Bone marrow (tissue), 2 donors: ENCODE measurements at regions not wholly inside any gene's neighbourhood (a gene's known extent, or its start where the extent isn't known, plus 50 kb on each side); places are given as distances from the start of the nearest gene placed in this dataset.
A peak's percentile ranks its signal among the peaks of the same experiment; 100 is the strongest.
"Not testable (repeated sequence)": the region's sequence is repeated elsewhere in the genome, so short reads cannot be mapped to it uniquely, and the experiment has no call there.

Experiments used
- DNase-seq, 2 donors: peaks; one replicate each; lab custom pipeline; 2025; lab: John Stamatoyannopoulos, UW

DNA sequence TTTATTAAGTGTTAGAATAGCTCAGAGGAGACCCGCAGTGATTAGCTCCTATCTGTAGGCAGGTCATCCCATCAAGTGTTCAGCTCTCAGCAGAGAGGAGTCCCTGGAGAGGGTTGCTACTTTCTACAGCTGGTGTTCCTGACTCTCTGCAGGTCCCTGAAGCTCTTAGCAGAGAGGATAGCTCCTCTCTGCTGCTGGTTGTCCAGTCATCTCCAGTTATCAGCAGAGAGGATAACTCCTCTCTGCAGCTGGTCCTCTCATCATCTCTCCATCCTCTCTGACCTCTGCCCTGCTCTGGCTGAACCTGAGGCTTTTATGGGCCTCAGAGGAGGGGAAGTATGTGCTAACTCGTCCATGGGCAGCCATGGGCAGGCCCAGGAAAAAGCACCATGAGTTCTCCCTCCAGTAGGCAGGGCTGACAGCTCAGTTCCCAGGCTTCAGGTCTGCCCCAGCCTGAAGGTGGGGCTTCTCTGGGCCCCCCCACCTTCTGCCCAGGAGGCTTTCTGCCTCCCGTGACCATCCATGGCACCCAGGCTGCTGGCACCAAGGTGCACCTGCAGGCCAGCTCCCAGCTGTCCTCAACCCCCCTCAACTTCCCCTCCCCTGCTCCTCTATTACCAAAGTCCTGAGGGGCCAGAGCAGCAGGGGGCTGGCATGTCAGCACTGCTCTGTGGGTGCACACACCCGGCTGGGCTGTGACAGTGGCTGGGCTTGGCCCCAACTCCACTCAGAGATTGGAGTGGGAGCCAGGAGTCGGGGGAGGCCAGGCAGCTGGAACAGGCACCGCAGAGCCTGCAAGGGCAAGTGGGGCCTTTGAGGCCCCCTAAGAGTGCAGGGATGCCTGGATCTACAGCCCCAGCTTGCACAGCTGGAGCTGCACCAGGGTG, 98.9 kb upstream of the FRMD4B start:
- DNase-seq, result no peak

DNA sequence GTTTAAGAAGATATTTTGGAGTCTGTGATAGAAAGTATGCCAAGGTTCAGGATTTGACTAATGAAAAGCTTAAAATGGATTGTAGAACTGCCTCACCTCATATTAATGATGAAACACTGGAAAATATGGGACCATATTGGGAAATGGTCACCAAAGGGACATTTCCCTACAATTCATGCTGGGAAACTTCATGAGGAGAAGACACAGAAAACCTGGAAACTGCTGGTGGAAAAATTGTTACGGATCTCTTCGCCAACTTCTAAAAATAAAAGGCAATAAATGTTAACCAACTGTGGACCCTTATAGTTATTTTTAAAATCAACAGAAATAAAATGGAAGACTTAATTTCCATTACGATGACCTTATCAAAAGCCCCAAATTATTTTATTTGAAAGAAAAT, 97.6 kb upstream of the FRMD4B start:
- DNase-seq, result no peak

DNA sequence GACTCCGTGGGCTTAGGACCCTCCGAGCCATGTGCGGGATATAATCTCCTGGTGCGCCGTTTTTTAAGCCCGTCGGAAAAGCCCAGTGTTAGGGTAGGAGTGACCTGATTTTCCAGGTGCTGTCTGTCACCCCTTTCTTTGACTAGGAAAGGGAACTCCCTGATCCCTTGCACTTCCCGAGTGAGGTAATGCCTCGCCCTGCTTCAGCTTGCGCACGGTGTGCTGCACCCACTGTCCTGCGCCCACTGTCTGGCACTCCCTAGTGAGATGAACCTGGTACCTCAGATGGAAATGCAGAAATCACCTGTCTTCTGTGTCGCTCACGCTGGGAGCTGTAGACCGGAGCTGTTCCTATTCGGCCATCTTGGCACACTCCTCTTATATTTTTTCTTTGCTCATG, 95.1 kb upstream of the FRMD4B start:
- DNase-seq, result not testable (repeated sequence)

DNA sequence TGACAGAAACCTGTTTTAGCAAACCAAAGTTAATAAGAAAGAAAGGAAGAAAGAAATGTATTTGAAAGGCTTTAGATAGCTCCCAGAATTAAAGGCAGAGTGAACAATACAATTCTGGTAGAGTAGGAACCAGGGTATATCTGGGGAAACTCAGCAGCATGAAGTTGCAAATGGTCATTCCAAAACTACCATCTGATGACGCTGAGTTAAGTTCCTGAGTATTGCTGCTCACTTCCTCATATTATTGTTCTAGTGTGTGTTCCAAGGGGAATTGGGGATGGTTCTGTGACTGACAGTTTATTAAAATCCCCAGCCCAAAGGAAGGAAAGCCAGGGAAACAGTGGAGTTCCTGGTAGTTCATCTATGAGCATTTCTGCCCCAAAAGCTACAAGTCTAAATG, 88.3 kb upstream of the FRMD4B start:
- no peak for DNase-seq

DNA sequence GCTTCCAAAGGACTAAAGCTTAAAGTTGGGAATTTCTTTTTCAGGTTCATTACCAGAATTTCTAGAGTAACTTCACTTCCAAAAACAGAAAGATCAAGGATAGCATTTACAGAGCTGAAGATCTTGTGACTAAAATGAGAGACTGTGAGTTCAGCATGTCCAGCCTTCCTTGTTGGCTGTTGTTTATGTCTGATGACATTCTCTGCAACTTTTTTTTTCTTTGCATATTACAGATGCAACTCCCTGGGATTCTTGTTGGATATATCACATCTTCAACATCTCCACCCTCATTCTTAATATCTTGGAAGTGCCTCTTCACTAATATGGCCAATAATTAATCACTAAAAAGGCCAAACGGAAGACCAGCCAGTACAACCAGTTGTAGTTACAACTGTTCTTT, 86.2 kb upstream of the FRMD4B start:
- no peak for DNase-seq

DNA sequence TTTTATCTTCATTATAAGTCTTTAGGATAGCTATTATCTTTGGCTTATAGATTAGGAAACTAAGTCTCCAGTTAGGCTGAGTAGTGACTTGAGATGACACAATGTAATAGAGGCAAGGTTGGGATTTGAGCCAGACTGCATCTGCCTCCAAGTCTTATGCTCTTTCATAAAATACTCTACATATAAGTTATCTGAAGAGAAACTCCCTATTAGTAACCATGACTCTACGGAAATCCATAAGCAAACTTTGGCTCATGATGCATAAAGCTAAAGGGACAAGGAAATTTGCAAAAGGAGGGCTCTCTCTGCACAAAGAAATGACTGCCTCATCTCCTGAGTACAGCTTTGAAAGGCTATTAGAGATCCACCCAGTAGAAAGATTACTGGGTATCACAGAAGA, 77.6 kb upstream of the FRMD4B start:
- DNase-seq, result no peak

DNA sequence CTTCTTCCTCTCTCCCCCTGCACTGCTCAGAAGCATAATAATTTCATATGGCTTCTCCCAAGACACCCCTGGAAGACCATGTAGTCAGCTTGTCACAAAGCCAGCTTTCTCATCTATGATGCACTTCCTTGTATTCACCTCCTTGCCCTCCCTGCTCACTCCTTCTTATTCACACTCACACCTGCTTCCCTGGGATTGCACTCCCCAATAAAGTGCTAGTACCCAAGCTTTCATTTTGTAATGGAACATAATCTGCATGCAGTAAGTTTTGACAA, 76.9 kb upstream of the FRMD4B start:
- no peak for DNase-seq

DNA sequence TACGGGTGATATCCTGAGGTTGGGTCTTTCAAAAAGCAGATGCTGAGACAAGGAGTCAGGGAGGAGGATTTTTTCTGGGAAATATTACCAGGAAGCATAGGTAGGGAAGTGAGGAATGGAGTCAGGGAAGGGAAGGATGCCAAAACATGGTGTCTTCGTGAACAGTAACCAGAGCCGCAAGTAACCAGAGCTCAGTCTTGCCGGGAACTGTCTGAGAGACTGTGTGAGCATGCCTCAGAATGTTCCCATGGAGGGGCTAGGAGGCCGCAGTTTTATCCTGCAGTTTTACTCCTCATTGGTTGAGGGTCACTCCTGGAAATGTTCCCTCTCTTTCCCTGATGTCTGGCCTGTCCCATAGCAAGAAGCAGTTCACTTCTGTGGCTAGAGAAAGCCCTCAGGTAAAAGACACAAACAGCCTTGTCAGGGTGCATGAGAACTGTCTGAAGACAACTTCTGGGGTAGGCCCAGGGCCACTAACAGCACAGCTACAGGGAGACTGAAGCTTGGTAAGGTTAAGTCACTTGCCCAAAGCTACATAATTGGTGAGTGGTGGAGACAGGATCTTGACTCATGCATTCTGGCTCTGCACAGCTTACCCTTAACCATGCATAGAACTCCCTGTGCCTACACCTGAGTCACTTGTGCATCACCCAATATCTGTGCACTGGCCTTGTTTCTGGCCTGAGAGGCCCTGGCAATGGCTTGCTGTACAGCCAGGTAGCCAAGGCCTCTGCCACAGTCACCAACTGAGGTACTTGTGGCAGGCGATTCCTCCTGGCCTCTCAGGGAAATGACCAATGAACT, 76.3 kb upstream of the FRMD4B start:
- no peak for DNase-seq

DNA sequence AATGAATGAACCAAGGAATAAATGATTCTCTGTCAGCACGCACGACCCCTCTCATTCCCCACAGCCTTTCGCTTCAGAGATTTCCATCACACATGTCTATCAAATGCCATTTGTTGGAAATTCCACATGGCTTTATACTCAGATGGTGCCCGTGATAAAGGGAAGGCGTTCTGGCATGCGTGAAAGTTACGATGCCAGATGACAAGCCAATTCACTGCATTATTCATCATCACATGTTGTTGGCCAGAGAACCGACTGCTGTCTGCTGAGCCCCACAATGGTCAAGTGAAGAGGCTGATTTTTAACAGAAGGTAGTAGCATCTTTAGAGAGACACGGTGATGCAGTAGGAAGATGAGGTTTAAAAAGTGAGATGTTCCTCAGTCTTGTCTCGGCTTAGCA, 74.1 kb upstream of the FRMD4B start:
- no peak for DNase-seq

DNA sequence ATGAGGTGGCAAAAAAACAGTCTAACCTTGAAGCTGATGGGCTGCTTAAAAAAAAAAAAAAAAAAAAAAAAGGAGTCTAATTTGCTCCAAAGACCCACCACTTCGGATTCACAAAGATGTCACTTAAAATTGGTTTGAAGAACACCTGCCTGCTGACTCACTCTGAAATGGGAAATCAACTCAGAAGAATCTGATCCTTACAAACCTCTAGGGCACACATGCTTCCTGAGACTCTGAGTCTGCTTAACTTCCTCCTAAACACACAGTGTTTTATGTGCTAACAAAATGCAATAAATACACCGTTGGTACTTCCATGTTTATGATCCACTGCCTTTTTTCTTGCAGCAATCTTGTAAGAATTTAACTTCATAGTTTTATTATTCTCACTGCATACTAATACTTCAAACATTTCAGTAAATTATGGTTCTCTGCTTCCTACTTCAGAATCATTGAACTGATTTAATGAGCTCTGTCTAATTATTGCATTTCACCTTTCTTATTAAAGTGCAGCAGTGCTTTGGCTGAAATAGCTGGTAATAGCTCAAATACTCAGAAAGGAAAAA, 73.0 kb upstream of the FRMD4B start:
- DNase-seq, result peak in 1 of 2 donors; percentile 84

DNA sequence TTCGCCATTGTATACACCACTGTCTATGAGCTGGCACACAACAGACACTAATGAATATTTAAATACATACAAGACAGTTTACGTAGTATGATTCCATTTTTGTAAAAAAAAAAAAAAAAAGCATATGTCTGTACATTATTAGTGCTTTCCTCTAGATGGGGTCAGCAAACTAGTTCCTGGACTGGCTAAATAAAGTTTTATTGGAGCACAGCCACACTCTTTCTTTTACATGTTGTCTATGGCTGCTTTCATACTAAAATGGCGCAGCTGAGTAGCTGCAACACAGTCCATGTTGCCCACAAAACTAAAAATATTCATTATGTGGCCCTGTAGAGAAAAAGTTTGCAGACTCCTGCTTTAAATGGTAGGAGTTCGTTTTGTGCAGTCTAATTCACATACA, 70.7 kb upstream of the FRMD4B start:
- no peak for DNase-seq

DNA sequence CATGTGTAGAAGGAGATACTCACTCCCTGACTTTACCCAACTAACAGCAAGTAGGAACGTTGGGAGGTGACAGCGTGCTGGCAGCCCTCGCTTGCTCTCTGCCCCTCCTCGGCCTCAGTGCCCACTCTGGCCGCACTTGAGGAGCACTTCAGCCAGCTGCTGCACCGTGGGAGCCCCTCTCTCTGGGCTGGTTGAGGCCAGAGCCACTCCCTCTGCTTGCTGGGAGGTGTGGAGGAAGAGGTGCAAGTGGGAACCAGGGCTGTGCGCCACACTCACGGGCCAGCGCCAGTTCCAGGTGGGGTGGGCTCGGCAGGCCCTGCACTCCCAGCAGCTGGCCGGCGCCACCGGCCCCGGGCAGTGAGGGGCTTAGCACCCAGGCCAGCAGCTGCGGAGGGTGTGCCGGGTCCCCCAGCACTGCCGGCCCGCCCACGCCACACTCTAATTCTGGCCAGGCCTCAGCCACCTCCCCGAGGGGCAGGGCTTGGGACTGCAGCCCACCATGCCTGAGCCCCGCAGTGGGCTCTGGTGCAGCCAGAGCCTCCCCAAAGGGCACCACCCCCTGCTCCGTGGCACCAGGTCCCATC, 68.4 kb upstream of the FRMD4B start:
- no peak for DNase-seq

DNA sequence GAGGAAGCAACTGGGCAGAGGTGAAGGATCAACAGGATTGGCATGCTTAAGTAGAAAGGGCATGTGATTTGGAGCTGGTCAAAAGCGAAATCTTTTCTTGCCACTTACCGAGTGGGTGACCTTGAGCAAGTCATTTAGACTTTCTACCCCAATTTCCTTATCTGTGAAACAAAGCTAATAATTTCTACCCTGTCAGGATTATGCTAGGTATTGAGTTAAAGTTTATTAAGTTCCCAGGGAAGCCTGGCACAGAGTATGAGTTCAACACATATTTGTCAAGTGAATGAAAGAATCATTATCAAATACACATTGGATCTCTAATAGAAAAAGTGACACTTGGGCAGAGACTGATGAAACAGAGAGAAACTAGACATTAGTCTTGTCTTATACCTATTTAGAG, 66.4 kb upstream of the FRMD4B start:
- no peak for DNase-seq

DNA sequence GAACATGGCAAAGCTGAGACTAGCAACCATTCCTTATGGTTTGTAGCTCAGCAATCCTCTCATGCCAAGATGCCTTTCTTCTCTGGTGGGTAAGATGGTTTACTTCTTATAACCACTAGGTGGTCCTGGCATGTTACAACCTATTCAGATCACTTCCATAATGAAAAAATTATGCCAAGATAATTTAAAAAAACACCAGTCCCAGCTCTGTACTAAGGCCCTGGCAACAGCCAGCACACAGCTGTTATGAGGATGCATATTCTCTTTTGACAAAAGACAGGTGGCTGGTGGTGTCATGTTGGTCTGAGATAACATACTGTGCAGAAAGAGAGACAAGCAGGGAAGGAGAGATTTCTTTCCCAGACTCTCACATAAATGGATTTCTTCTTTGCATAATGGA, 65.7 kb upstream of the FRMD4B start:
- DNase-seq, result no peak

DNA sequence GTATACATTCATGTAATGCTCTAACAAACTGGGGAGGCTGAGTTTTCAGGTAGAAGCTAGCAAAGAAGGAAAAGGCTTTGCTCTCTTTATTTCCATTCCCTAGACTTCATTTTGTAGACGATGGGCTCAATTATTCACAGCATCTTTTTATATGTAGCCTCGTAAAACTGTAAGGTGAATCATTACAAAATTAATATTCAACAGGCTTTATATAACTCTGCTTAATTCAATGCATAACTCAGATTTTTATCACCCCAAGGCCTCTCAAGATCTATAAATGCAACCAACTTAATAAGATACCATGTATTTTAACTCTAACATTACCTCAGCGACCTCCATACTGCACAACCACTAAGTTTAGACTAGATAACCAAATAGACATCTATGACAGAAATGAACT, 63.0 kb upstream of the FRMD4B start:
- DNase-seq, result no peak

DNA sequence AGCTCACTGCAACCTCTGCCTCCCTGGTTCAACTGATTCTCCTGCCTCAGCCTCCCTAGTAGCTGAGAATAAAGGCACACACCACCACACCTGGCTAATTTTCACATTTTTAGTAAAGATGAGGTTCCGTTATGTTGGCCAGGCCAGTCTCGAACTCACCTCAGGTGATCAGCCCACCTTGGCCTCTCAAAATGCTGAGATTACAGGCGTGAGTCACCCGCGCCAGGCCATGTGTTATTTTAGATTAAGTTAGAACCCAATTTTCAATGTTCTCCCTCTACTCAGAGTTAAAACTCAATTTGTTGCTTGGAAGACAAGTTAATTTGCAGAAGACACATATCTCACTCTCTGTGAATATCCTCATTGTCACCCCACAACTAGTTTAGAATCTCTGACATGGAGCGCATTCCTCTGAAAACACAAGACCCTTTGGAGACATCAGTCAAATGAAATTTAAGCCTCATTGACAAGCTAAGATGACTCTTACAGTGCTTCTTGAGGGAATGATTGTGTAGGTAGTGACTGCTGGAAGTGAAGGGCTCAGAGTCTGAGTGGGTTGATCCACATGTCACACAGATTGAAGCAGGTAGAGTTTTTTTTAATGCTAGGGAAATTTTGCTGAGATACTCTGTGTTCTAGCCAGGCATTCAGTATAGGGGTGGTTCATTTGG, 60.6 kb upstream of the FRMD4B start:
- no peak for DNase-seq

DNA sequence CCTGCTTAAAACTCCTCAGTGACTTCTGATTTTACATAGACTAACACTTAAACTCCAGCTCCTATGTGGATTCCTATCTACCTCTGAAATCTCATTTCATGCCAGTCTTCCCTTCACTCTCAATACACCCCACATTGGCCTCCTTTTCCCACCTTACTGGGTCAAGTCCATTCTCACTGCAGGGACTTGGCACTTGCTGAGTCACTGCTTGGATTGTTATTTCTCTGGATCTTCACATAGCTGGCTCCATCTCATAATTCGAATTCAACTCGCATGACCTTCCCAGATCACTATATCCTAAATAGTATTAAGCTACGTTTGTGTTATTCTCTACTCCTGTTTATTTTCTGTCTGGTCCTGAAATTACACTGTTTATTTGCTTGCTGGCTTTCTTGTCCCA, 59.6 kb upstream of the FRMD4B start:
- DNase-seq, result no peak

DNA sequence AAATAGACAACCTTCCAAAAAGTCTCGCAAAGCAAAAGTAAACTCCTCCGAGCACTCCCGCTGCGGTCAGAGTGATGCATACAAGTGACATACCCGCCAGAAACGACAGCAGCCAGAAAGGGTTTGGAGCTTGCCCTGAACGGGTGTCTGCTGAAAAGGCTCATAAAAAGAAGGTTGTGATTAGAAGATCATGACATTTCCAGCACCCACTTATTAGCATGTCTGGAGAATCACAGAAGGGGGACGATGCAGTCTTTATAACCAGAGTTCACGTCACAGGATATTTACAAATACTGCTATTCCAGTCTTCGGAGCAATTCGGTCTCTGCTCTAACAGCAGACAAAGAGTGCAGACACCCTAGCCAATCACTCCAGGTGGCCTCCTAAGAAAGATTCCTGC, 59.1 kb upstream of the FRMD4B start:
- no peak for DNase-seq

DNA sequence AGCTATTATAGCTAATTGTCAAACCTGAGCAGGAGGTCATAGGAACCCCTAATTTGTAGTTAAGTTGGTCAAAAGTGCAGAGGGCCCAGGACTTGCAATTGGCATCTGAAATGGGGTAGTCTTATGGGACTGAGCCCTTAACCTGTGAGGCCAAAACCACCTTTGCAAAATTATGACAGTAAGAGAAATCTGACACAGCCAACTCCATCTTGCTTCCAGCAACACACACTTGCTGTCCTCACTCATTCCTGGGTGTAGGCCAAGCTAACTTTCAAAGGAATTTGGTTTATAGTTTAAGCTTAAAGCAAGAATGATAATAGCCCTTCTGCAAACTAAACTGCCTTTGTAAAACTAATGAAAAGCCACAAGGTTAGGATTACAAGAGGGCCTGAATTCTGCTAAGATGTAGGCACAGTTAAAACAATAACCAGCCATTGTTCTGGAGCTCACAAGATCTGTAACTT, 57.6 kb upstream of the FRMD4B start:
- no peak for DNase-seq

DNA sequence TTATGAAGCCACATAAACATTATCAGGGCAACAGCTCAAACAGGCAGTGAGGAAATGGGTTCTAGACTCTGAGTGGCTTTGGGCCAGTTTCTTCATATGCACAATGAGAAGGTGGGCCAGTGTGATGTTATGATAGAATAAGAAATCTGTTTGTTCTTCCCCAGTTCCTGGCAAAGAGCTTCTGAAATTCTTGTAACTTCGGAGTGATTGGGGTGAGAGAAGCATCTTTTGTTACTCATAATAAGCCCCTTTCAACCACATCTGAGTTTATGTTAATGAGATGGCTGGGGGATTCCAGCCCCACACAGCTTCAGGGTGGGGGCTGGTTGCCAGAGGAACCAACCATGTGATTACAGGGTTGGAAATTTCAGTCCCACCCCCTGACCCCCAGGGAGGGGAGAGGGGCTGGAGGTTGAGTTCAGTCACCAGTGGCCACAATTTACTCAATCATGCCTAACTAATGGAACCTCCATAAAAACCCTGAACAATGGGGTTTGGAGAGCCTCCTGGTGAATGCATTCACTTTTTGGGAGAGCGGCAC, 57.0 kb upstream of the FRMD4B start:
- no peak for DNase-seq

DNA sequence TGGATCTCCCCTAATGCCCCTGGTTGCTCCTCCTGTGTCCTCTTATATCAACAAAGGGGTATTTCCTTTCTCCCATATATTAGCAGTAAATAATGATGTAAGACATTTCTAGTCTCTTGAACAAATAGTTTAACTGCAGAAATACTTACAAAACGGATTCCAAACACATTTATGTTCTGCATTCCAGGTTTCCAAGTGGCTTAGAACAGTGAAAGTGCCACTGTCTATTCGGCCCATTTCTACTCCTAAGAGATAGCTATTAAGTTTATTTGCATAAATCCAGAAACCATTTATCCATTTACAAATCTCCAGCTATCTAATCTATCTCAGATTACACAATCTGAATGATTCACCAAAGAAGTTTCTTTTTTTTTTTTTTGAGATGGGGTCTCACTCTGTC, 55.8 kb upstream of the FRMD4B start:
- no peak for DNase-seq

DNA sequence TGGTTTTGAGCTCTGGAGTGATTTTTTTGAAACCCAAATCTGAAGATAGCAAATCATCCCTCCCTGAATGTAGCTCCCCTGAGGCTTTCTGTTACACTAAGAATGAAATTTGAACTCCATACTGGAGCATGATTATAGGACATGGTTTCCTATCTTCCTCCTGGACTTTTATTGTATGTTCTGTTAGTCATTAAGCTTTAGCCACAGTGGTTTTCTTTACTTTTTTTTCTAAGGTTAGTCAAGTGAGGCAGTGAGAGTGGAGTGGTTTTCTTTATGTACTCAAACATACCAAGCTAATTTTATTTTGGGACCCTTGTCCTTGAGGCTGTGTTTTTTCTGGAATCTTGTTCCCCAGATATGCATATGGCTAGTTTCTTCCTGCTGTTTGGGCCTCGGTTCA, 55.2 kb upstream of the FRMD4B start:
- no peak for DNase-seq
